Mammary epithelial cell (primary cell): ENCODE measurements at regions not wholly inside any gene's neighbourhood (a gene's known extent, or its start where the extent isn't known, plus 50 kb on each side); places are given as distances from the start of the nearest gene placed in this dataset.

Source experiments
- EZH2 ChIP-seq: IDR thresholded peaks from 2 replicates; pipeline ENCODE4 v1.6.1; 2012; ENCODE audit warnings: low read length, inconsistent platforms, borderline replicate concordance
- TF ChIP-seq, protein P1 (sequence below), 2 donors: IDR thresholded peaks in 1 of 2; conservative IDR thresholded peaks in 1 of 2; 2 replicates each; pipeline ENCODE4 v1.5.1; 2011 to 2012; ENCODE audit warnings: inconsistent platforms in 2 of 2, low read length in 2 of 2, mild to moderate bottlenecking in 2 of 2, control low read depth in 1 of 2, low read depth in 1 of 2; ENCODE audit not compliant: insufficient read depth in 1 of 2; ENCODE audit errors: extremely low read depth in 1 of 2

DNA sequence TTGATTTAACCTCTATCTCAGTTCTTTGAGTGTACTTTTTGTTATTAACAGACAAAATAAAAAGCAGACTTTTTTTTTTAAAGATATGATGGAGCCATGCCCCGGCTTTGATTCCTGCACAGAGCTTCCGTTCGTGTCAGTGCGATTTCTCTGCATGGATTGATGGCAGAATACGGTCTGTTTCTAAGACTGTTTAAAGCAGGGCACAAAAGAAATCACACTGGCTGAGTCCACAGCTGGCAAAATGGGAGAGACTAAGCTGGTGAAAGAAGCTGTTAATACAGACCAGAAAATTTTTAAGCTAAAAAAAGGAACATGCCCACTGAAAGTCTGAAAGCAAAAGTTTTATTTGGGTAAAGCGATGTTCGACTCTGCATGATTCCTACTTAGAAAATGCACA is 501.4 kb upstream of the WWC1 start:
- TF ChIP-seq, protein P1, sequence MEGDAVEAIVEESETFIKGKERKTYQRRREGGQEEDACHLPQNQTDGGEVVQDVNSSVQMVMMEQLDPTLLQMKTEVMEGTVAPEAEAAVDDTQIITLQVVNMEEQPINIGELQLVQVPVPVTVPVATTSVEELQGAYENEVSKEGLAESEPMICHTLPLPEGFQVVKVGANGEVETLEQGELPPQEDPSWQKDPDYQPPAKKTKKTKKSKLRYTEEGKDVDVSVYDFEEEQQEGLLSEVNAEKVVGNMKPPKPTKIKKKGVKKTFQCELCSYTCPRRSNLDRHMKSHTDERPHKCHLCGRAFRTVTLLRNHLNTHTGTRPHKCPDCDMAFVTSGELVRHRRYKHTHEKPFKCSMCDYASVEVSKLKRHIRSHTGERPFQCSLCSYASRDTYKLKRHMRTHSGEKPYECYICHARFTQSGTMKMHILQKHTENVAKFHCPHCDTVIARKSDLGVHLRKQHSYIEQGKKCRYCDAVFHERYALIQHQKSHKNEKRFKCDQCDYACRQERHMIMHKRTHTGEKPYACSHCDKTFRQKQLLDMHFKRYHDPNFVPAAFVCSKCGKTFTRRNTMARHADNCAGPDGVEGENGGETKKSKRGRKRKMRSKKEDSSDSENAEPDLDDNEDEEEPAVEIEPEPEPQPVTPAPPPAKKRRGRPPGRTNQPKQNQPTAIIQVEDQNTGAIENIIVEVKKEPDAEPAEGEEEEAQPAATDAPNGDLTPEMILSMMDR (conservative IDR thresholded peaks at IDR 0.05 in 1 of 2, IDR thresholded peaks at IDR 0.05 in 1 of 2; ENCODE audit: extremely low read depth in 1 of 2, insufficient read depth in 1 of 2, low read depth in 1 of 2, low read length in 2 of 2) = no peak
- TF ChIP-seq EZH2 = no peak
